ENCODE measurements at regions not wholly inside any gene's neighbourhood (a gene's known extent, or its start where the extent isn't known, plus 50 kb on each side); places are given as distances from the start of the nearest gene placed in this dataset.

DNA sequence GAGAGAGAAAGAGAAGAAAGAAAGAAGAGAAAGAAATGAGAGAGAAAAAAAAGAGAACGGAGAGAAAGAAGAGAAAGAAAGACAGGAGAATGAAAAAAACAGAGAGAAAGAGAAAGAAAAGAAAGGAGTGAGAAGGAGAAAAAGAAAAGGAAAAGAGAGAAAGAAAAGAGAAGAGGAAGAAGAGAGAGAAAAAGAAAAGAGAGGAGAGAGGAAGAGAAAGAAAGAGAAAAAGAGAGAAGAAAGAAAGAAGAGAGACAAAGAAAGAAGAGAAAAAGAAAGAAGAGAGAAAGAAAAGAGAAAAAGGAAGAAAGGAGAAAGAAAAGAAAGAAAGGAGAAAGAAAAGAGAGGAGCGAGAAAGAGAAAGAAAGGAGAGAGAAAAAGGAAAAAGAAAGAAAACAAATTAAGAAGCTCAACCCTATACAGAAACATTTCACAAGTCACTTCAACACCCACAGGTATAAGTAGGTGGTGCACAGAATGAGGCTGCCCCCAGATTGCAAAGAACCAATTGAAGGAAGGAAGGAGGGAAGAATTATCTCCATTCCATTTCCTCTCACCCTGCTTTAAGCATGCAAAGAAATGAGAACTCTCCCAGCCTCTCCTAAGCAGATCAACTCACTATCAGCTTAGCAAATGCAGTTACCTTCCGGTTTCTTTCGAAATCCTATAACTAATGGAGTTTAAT is 98.8 kb upstream of the CACNA1A start:
- no peak for DNase-seq

DNA sequence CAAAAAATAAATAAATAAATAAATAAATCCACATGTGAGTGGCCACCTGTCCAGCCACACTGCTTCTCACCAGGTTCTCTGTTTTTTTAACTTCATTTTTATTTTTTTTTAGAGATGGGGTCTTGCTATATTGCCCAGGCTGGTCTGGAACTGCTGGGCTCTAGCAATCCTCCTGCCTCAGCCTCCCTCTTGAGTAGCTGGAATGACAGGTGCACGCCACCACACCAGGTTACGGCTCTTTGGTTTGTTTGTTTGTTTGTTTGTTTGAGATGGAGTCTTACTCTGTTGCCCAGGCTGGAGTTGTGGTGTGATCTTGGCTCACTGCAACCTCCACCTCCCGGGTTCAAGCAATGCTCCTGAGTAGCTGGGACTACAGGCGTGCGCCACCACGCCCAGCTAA is 94.5 kb upstream of the CACNA1A start:
- no peak for DNase-seq

DNA sequence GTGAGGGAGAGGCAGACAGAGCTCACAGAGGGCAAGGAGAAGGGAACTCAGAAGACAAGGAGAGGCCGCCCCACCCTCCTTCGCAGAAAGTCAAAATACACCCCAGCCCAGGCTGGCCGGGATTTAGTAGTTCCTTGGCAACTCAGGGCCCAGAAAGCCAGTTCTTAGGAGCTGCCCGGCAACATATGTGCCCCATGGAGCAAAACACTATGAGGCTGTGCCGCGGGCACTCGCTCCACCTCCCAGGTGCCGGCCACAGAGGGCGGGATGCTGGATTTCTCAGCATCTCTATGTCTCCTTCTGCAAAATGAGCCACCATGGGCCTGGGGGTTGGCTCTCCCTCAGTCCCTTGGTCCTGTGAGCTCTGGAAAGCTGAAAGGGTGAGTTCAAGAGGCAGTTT is 93.8 kb upstream of the CACNA1A start:
- no peak for DNase-seq

DNA sequence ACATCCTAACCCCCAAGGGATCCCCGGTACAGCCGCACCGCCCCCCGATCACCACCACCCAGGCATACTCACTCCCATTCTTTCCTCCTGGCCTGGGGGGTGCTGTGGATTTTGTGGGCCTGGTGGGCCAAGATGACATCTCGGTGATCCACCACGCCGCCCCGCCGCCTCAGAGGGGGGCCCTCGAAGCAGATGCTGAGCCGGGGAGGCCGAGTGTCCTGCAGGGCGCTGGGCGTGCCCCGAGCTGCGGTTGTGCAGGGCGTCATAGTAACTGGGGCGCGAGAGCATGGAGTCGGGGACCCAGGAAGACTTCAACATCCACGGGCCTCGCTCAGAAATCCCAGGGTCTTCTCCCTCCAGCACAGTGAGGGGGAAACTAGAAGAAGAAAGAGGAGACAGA is 93.4 kb upstream of the CACNA1A start:
- no peak for DNase-seq

DNA sequence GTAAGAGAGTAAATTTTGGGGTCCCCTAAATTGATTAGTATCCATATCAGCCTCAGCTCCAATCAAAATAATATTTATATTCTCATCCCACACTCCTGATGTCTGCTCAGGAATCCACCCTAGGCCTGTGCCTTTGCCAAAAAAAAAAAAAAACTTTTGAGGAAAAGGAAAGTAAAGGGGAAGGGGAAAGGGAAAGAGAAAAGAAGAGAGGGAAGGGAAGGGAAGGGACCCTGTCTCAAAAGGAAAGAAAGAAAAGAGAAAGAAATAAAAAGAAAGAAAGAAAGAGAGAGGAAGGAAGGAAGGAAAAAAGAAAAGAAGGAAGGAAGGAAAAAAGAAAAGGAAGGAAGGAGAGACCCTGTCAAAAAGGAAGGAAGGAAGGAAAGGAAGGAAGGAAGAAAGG is 91.8 kb upstream of the CACNA1A start:
- DNase-seq = no peak

DNA sequence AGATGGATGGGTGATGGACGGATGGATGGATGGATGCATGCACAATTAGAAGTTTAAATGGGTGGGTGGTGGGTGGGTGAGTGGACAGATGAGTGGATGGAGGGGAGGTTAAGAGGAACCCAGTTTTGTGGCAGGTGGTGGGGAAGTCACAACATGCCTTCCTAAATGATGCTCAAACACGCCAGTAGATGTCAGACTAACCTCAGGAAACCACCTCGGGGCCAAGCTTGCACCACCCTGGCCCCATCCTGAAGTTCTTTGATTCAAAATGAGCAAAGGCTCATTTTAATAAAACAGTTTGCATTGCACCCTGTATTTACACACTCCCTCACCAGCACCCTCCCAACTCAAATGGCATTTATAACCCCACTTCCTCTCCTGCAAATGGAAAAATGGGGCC is 91.4 kb upstream of the CACNA1A start:
- peak; percentile 45 for DNase-seq

DNA sequence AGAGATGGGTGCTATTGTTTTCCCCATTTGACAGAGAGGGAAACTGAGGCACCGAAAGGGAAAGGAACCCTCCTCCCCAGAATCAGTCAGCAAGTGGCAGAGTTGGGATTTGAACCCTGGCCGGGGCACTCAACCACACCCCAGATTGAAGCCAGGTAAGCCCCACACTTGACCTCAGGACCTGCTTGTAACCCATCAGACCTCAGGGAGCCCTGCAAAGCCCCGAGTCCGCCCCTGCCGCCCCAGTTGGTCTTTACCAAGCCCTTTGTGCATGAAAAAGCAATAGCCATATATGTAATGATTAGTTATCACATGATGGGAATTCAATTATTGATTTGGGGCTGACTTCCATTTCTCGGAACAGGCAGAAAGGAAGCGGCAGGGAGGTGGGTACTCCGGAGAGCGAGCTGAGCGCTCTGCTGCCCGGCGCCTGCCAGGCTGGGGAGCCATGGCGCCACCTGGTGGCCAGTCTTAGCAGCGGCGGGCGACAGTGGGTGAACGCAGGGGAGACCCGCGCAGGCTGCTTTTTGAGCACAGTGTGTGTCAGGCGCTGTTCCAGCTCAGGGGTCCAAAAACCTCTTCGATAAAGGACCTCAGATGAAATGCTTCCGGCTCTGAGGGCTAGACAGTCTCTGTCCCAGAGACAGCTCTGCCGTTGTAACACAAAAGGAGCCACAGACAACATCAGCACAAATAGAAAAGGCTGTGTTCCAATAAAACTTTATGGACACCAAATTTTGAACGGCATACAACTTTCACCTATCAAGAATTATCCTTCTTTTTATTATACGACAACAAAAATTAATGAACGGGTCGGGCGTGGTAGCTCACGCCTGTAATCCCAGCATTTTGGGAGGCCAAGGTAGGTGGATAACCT is 82.9 kb upstream of the CACNA1A start:
- DNase-seq = peak; percentile 47

DNA sequence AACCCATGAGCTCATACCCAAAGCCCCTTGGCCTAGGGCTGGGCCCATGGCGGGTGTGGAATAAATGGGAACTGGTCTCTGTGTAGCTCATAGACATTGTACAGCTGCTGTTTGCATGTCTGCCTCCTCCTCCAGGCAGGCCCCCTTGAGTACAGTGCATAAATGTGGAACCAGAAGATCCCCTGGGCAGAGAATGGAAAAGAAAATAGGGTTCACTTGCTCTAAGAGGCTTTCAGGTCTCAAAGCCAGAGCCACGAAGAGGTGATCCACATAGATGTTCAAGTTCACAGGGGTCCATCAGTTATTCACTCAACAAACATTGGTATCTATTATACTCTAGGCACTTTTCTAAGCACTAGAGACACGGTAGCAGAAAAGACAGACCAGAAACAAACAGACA is 79.2 kb upstream of the CACNA1A start:
- no peak for DNase-seq

DNA sequence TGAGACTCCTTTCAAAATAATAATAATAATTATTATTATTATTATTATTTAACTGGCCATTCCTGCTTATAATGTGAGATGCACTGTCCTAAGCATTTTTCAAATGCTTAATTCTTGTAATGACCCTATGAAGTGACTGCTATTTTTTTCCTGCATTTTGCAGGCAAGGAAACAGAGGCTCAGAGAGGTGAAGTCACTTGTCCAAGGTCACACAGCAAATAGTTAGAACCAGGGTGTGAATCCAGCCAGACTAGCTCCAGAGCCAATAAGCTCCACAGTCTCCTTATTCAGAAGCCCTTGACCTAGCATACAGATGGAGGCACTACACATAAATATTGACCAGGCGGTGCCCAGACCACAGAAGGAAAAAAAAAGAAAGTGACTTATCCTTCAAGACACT is 77.5 kb upstream of the CACNA1A start:
- no peak for DNase-seq

DNA sequence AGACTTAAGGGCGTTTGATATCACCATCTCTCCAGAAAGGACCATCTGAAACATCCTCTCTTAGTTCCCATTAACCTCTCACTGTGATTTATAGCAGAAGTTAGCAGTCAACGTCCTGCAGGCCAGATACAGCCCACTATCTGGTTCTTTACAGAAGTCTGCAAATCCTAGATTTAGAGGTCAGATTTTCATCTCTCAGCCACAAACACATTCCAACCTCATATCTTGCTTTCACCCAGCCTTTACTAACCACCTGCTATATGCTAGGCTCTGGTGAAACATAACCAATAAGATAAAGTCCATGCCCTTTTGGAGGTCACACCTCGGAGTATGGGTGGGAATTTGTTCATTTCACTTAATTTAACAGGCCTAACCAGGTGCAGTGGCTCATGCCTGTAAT is 76.8 kb upstream of the CACNA1A start:
- no peak for DNase-seq

DNA sequence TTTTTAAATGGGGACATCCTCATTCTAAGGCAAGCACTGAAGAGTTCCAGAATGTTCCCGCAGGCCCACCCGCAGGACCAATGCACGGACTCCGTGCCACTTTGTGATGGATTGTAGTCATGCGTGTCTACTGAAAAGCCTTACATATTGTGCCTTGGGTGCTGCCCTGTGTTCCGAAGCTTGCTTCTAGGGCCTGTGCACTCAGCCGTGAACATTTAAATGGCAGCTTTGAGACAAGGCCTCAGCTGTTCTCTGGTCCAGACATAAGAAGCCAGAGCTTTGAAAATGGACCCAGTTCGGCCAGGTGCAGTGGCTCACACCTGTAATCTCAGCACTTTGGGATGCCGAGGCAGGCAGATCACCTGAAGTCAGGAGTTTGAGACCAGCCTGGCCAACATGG is 75.3 kb upstream of the CACNA1A start:
- DNase-seq = no peak

DNA sequence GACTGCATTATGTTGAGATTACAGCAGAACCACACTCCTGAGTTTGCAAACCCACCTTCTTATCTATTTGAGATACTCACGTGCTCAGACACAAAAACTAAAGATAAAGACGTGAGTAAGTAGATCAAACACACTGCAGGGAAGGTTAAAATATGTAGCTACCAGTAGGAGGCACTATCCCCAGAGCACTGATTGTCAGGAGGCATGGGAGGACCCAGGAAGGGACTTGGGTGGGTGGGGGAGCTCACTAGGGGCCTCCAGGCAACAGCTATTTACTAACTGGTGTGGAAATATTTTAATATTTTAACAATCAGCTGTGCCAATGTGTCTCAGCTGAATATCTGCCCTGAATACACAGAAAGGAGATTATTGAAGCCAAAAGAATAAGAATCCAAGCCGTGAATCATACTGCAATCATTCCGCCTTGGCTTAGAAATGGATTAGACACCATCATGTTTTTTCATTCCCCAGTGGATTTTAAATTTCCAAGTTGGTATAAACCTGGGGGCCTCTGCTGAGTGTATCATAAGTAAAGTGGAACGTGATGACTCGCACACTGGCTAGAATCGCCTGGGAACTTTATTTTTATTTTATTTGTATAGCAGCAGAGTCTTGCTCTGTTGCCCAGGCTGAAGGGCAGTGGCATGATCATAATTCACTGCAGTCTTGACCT is 73.2 kb upstream of the CACNA1A start:
- no peak for DNase-seq

DNA sequence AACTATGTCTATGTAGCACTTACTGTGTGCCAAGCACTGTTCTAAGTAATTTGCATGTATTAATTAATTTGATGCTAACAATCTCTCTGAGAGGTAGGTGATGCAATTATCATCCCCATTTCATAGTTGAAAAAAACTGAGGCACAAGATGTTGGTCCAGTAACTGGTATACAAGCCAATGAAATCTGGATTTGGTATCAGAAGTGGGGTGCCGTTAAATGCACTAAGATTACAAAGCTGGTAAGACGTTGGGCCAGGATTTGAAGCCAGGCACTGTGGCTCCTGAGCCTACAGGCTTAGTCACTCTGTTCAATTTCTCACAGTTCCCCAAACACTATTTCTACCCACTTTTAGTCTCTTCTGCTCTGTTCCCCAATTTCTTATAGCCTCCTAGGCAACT is 70.4 kb upstream of the CACNA1A start:
- no peak for DNase-seq

DNA sequence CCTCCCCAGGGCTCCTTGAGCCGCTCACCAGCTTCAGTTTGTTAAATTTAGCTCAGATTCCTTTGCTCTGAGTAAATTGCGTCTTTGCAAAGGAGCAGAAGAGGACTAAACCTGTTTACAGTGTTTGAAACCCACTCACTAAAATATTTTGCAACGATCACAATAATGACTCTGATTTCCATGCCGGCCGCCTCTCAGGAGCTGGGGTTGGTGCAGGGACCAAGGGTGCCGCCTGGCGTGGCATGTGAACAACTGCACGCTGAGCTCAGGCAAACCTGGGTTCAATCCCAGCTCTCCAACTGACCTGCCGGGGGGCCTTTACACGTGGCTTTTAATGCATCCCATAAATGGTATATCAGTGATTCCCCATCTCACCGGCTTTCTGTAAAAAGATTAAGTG is 68.7 kb upstream of the CACNA1A start:
- DNase-seq = no peak

DNA sequence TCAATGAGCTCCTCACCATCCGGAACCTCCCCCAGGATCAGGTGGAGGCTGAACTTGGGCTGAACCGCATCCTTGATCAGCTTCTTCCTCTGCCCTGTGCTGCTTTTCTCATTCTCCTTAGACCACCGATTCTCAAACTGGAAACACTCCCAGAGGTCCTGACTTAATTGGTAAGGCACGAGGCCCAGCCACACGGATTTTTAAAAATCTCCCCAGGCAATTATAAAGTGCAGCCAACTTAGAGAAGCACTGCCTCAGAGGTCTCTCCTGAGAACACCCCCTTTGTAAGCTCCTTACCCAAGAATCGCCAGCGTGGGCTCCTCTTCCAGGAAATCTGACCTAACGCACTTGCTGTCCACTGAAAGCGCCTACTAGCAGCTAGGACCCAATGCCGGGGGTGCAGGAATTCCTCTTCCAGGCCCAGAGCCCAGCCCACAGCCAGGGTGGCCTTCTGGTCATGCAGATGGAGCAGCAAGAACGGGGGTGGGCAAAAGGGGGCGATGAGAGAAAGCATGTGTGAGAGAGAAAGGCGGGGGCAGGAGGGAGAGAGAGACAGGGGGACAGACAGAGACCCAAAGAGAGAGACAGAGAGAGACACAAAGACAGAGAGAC is 66.9 kb upstream of the CACNA1A start:
- no peak for DNase-seq

DNA sequence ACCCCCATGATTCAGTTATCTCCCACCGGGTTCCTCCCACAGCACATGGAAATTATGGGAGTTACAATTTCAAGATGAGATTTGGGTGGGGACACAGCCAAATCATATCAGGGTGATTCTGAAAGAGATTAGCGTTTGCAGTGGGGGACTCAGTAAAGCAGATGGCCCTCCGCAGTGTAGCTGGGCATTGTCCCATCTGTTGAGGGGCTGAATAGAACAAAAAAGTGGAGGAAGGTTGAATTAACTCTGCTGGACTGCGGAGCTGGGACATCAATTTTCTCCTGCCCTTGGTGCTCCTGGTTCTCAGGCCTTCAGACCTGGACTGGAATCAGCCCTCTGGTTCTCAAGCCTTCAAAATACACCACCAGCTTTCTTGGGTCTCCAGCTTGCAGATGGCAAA is 55.2 kb upstream of the CACNA1A start:
- DNase-seq = no peak

DNA sequence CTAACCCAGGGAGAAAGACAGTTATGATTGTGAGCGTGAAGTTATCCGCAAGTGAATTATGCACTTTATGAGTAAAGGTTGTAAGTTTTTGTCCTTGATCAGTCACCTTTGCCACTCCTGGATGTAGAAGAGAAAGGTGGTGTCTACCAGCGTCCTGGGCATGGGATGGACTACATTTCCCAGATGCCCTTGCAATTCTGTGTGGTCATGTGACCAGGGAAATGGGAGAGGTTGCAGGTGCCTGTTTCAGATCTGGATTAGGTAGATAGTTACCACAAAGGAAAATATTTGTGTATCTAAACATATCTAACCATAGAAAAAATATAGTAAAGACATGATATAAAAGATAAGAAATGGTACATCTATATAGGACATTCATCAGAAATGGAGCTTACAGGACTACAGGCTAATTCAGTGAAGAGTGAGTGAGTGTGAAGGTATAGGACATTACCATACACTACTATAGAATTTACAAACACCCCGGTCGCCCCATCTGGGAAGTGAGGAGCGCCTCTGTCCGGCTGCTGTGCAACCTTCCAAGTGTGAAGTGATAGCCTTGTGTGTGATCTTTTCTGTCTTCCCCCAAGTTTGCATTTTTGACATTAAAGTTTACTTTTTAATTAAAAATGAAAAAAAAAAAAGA is 51.6 kb upstream of the CACNA1A start:
- peak; percentile 25 for DNase-seq

DNA sequence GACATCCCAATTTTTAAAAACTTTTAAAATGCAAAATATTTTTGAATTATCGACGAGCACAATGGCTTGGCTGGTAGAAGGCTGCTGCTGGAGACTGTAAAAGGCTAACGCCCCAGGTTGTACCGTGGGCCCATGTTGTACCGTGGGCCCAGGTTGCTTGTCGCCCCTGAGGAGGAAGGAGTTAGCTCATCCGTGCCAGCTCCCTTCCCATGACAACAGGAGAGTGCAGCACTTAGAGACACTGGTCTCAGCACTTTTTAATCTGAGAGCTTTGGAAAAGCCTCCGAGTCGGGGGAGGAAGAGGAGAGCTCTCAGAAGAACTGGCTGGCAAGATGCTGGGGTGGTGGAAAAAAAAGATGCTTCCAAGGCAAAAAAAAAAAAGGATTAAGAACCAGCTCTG is 50.3 kb upstream of the CACNA1A start:
- no peak for DNase-seq
